Astrocyte of the spinal cord (primary cell): ENCODE measurements at regions not wholly inside any gene's neighbourhood (a gene's known extent, or its start where the extent isn't known, plus 50 kb on each side); places are given as distances from the start of the nearest gene placed in this dataset.
A peak's percentile ranks its signal among the peaks of the same experiment; 100 is the strongest.

Source experiments
- DNase-seq: peaks from one replicate; pipeline ENCODE4 v3.0.0; 2011; ENCODE audit warnings: low read depth, low spot score
- H3K4me3 ChIP-seq: 2 replicates; pipeline ENCODE4 v1.5.1; 2011; ENCODE audit warnings: low read depth, mild to moderate bottlenecking, low read length, moderate library complexity
- in situ Hi-C: cut with HindIII; loops from 2 replicates; pipeline ENCODE4 v1.10.0; 2017; ENCODE audit warnings: low sequenced_read_pairs
- TF ChIP-seq, protein P1 (sequence below): IDR thresholded peaks from 2 replicates; pipeline ENCODE4 v1.5.1; 2012; ENCODE audit warnings: low read depth, mild to moderate bottlenecking, low read length, inconsistent platforms

DNA sequence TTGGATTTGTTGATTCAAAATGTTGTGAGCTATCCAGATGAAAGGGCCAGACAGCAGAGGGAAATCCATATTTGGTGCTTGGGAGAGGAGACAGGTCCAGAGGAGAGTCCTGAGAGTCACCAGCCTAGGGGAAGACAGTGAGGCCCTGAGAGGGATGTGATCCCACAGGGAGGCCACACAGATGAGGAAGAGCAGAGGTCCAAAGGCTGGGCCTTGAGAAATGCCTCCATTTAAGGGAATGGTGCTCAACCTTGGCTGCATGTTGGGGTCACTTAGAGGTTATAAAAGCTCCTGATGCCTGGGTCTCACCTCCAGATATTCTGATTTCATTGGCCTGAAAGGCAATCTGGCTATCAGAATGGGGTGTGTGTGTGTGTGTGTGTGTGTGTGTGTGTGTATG lies 194.9 kb downstream of the UTP18 start:
- TF ChIP-seq, protein P1, sequence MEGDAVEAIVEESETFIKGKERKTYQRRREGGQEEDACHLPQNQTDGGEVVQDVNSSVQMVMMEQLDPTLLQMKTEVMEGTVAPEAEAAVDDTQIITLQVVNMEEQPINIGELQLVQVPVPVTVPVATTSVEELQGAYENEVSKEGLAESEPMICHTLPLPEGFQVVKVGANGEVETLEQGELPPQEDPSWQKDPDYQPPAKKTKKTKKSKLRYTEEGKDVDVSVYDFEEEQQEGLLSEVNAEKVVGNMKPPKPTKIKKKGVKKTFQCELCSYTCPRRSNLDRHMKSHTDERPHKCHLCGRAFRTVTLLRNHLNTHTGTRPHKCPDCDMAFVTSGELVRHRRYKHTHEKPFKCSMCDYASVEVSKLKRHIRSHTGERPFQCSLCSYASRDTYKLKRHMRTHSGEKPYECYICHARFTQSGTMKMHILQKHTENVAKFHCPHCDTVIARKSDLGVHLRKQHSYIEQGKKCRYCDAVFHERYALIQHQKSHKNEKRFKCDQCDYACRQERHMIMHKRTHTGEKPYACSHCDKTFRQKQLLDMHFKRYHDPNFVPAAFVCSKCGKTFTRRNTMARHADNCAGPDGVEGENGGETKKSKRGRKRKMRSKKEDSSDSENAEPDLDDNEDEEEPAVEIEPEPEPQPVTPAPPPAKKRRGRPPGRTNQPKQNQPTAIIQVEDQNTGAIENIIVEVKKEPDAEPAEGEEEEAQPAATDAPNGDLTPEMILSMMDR = no peak
- in situ Hi-C loops = no loop called here
- H3K4me3 ChIP-seq = no peak overlapping the region
- no peak for DNase-seq

DNA sequence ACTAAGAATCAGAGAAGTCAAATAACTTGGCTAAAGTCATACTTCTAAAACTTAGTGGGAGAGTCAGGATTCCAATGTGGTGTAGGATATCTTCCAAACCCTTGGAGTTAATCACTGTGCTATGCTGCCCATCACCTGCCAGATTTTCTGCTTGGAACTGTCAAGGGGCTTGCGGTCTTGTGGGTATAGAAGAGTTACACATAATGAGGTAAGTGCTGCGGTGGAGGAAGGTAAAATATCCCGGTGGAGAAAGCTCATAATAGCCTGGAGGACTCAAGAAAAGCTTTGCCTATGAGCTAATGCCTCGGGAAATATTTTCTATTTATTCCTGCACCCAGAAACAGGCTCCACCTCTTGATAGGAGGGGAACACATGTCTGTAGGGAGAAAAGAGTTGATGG lies 195.6 kb downstream of the UTP18 start:
- no peak for DNase-seq
- TF ChIP-seq, protein P1 = no peak
- in situ Hi-C loops = no loop called here
- H3K4me3 ChIP-seq = no peak overlapping the region

DNA sequence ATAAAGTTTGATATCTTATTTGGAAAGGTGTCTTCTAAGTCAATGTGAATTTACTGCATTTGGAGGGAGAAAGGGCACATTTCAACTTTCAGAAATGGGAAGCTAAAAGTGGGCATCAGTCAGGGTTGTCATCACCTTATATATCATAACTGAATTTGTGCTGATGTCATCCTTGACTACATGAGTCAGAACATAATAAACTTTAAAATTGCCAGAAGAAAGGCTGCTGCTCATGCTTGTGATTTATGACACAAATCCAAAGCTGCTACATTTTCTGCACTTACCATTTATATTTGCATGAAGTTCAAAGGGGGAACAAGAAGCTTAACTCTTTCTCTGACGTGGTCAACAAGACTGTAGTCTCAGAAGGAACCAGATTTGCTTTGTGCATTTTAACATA lies 196.6 kb downstream of the UTP18 start:
- in situ Hi-C loops = no loop called here
- no peak overlapping the region for H3K4me3 ChIP-seq
- TF ChIP-seq, protein P1 = no peak
- no peak for DNase-seq

DNA sequence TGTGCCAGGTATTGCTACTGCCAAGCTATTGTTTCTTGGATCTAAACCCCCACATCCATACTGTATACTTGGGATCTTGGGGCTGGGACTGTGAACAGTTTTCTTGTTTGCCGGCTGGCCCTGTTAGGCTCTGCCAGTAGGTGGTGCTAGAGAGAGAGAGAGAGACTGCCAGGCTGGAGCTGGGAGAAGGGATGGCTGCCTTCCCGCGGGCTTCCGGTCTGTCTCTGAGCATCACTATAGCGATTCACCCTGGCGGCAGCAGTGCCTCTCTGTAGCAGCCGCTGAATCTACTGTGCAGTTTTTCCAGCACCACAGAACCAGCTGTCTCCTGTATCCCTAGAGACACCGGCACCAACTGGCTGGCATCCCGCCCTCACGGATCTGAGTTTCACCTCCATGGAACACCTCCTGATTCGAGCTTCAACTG lies 201.2 kb downstream of the UTP18 start:
- peak; percentile 8 for DNase-seq
- no peak overlapping the region for H3K4me3 ChIP-seq
- in situ Hi-C loops = no loop called here
- TF ChIP-seq, protein P1 = peak; percentile 75

DNA sequence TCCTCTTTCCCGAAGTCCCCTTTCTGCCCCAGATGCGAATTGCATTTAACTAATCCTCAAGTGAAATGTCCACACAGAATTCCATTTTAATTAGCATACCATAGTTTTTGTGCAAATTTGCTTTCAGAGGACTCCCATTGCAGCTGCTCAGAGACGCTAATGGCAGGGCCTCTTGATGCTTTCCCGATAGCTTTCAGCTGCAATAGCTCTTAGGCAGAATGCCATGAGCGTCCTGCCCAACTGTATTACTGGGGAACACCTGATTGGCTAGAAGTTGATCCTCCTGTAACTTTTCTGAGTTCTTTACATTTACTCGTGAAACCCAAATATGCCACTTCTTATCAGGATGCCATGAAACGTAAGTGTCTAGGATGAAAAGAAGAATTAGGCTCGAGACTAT lies 203.0 kb downstream of the UTP18 start:
- no peak overlapping the region for H3K4me3 ChIP-seq

DNA sequence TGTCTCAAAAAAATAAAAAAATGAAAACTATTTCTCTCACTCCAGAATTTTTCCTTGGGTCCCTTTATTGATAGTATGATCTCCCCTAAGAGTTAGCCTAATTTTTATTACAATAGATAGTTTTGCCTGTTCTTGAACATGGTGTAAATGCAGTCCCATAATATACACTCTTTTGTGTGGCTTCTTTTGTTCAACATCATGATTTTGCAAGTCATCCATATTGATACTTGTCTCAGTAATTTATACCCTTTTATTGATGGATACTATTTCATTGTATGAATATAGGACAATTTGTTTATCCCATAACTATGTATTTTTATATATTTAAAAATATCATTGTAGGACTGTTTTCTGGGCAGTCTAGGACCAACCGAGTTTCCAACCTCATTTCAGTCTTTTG lies 207.0 kb downstream of the UTP18 start:
- in situ Hi-C loops = no loop called here
- DNase-seq = no peak
- no peak overlapping the region for H3K4me3 ChIP-seq
- TF ChIP-seq, protein P1 = no peak

More for the DNA sequence above, 203.0 kb downstream of the UTP18 start:
- in situ Hi-C loops = no loop called here
- TF ChIP-seq, protein P1 = no peak
- DNase-seq = no peak

DNA sequence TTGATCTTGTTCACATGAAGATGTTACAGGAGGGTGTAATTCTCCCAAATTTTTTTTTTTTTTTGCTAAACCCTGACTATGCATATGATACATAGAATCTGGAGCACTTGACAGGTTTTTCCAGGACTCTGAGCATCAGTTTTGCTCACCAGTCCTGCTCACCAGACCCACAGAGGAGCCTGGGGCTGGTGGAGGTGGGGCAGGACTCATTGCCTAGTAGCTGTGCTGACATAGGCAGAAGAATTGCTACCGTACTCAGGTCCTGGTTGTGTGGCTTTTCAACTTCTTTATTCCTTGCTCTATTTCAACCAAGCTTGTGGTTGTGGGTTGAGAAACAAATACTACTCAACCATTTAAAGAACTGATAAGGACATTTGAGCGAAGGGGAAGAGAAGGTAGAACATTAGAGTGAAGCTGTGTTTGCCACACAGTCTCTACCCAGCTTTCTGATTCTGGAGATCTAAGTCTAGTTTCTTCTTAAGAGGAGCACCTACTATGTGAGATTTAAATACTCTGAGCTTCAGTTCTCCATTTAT lies 212.4 kb downstream of the UTP18 start:
- no peak for DNase-seq
- H3K4me3 ChIP-seq = no peak overlapping the region
- in situ Hi-C loops = no loop called here
- TF ChIP-seq, protein P1 = no peak
